H9 (cell line): ENCODE measurements at regions not wholly inside any gene's neighbourhood (a gene's known extent, or its start where the extent isn't known, plus 50 kb on each side); places are given as distances from the start of the nearest gene placed in this dataset.

ENCODE experiments used
- DNase-seq: peaks from one replicate; pipeline ENCODE4 v3.0.0-alpha.2; 2017
- H2AFZ ChIP-seq: one replicate; pipeline ENCODE4 v1.6.1; 2013; ENCODE audit warnings: mild to moderate bottlenecking, low read length, control low read depth, moderate library complexity
- H2AK5ac ChIP-seq: 2 replicates; pipeline ENCODE4 v1.6.1; 2013; ENCODE audit warnings: low read length, control low read depth, mixed read lengths; ENCODE audit not compliant: insufficient read length
- H2BK120ac ChIP-seq: one replicate; pipeline ENCODE4 v1.6.1; 2013; ENCODE audit warnings: low read depth, mild to moderate bottlenecking, low read length, control low read depth, inconsistent platforms; ENCODE audit not compliant: poor library complexity, severe bottlenecking
- H2BK12ac ChIP-seq: 2 replicates; pipeline ENCODE4 v1.6.1; 2013; ENCODE audit warnings: low read length, control low read depth, mixed read lengths, low read depth; ENCODE audit not compliant: insufficient read length
- H2BK15ac ChIP-seq: 2 replicates; pipeline ENCODE4 v1.6.1; 2013; ENCODE audit warnings: low read depth, low read length, control low read depth
- H2BK20ac ChIP-seq: one replicate; pipeline ENCODE4 v1.6.1; 2013; ENCODE audit warnings: low read depth, mild to moderate bottlenecking, low read length, control low read depth, inconsistent platforms; ENCODE audit not compliant: poor library complexity, severe bottlenecking
- H2BK5ac ChIP-seq: 2 replicates; pipeline ENCODE4 v1.6.1; 2013; ENCODE audit warnings: low read length, control low read depth, mixed read lengths; ENCODE audit not compliant: insufficient read length
- H3K14ac ChIP-seq: 2 replicates; pipeline ENCODE4 v1.6.1; 2013; ENCODE audit warnings: low read length, control low read depth; ENCODE audit not compliant: insufficient read depth
- H3K18ac ChIP-seq: 2 replicates; pipeline ENCODE4 v1.6.1; 2013; ENCODE audit warnings: low read depth, mild to moderate bottlenecking, mixed read lengths, low read length, control low read depth; ENCODE audit not compliant: insufficient read length
- H3K23ac ChIP-seq: 2 replicates; pipeline ENCODE4 v1.6.1; 2013; ENCODE audit warnings: low read length, control low read depth, mixed read lengths, low read depth; ENCODE audit not compliant: insufficient read length
- H3K23me2 ChIP-seq: 2 replicates; pipeline ENCODE4 v1.6.1; 2013; ENCODE audit warnings: low read depth, mild to moderate bottlenecking, mixed read lengths, low read length, control low read depth; ENCODE audit not compliant: insufficient read length, poor library complexity, severe bottlenecking
- H3K27ac ChIP-seq: 2 replicates; pipeline ENCODE4 v1.5.1; 2013; ENCODE audit warnings: low read length, control low read depth, mixed read lengths, low read depth; ENCODE audit not compliant: insufficient read length
- H3K27me3 ChIP-seq: 2 replicates; pipeline ENCODE4 v1.6.1; 2013; ENCODE audit warnings: low read length, control low read depth, inconsistent platforms; ENCODE audit not compliant: insufficient read depth
- H3K4ac ChIP-seq: 2 replicates; pipeline ENCODE4 v1.6.1; 2013; ENCODE audit warnings: low read depth, mild to moderate bottlenecking, control low read depth, inconsistent platforms, low read length, moderate library complexity
- H3K4me1 ChIP-seq: 2 replicates; pipeline ENCODE4 v1.6.1; 2013; ENCODE audit warnings: low read length, control low read depth, inconsistent platforms; ENCODE audit not compliant: insufficient read depth
- H3K4me2 ChIP-seq: 2 replicates; pipeline ENCODE4 v1.6.1; 2013; ENCODE audit warnings: low read length, control low read depth, mixed read lengths; ENCODE audit not compliant: insufficient read length, insufficient read depth
- H3K56ac ChIP-seq: 2 replicates; pipeline ENCODE4 v1.6.1; 2013; ENCODE audit warnings: low read depth, mild to moderate bottlenecking, mixed read lengths, low read length, control low read depth; ENCODE audit not compliant: insufficient read length
- H3K79me1 ChIP-seq: 2 replicates; pipeline ENCODE4 v1.6.1; 2013; ENCODE audit warnings: low read depth, mild to moderate bottlenecking, moderate library complexity, low read length, control low read depth, inconsistent platforms; ENCODE audit not compliant: insufficient read depth, poor library complexity, severe bottlenecking
- H3K79me2 ChIP-seq: 2 replicates; pipeline ENCODE4 v1.6.1; 2013; ENCODE audit warnings: low read length, control low read depth, inconsistent platforms; ENCODE audit not compliant: insufficient read depth
- H3K9ac ChIP-seq: 2 replicates; pipeline ENCODE4 v1.6.1; 2013; ENCODE audit warnings: low read length, control low read depth, mixed read lengths; ENCODE audit not compliant: insufficient read length; ENCODE audit errors: extremely low read depth
- H3K9me3 ChIP-seq: one replicate; pipeline ENCODE4 v1.6.1; 2013; ENCODE audit warnings: low read depth, low read length, inconsistent platforms; ENCODE audit not compliant: control insufficient read depth
- H3T11ph ChIP-seq: one replicate; pipeline ENCODE4 v1.6.1; 2013; ENCODE audit warnings: mild to moderate bottlenecking, low read length, control low read depth, inconsistent platforms
- H4K20me1 ChIP-seq: one replicate; pipeline ENCODE4 v1.6.1; 2013; ENCODE audit not compliant: control insufficient read depth, insufficient read length, insufficient read depth
- H4K5ac ChIP-seq: 2 replicates; pipeline ENCODE4 v1.6.1; 2013; ENCODE audit warnings: low read depth, mild to moderate bottlenecking, mixed read lengths, low read length, control low read depth; ENCODE audit not compliant: insufficient read length
- H4K8ac ChIP-seq: replicated peaks from 2 replicates; pipeline ENCODE4 v1.6.1; 2013; ENCODE audit warnings: low read length, control low read depth, mixed read lengths, low read depth; ENCODE audit not compliant: insufficient read length
- H4K91ac ChIP-seq: 2 replicates; pipeline ENCODE4 v1.6.1; 2013; ENCODE audit warnings: low read depth, mild to moderate bottlenecking, moderate library complexity, mixed read lengths, low read length, control low read depth; ENCODE audit not compliant: insufficient read length
- H3K27ac Mint-ChIP-seq, 3 experiments: 2 replicates in 2 of 3; 3 replicates in 1 of 3; pipeline ENCODE4 v1.8.0; 2020 to 2021; ENCODE audit warnings: mixed read lengths in 3 of 3, mild to moderate bottlenecking in 1 of 3, moderate library complexity in 1 of 3
- H3K27me3 Mint-ChIP-seq: 2 replicates; pipeline ENCODE4 v1.8.0; 2021; ENCODE audit warnings: low read depth, mild to moderate bottlenecking, moderate library complexity, mixed read lengths
- H3K36me3 Mint-ChIP-seq, 3 experiments: 2 replicates in 2 of 3; 3 replicates in 1 of 3; pipeline ENCODE4 v1.8.0; 2020 to 2021; ENCODE audit warnings: low read depth in 3 of 3, mixed read lengths in 3 of 3; ENCODE audit not compliant: insufficient read depth in 1 of 3
- H3K4me1 Mint-ChIP-seq, 2 experiments: 2 replicates each; pipeline ENCODE4 v1.8.0; 2020; ENCODE audit warnings: mixed read lengths in 2 of 2
- H3K4me3 Mint-ChIP-seq, 2 experiments: 2 replicates in 1 of 2; 3 replicates in 1 of 2; pipeline ENCODE4 v1.8.0; 2020 to 2021; ENCODE audit warnings: mild to moderate bottlenecking in 2 of 2, mixed read lengths in 2 of 2, moderate library complexity in 1 of 2
- H3K9me3 Mint-ChIP-seq, 2 experiments: 2 replicates in 1 of 2; 3 replicates in 1 of 2; pipeline ENCODE4 v1.8.0; 2020; ENCODE audit warnings: mild to moderate bottlenecking in 2 of 2, mixed read lengths in 2 of 2, moderate library complexity in 1 of 2
- WGBS: extraction: QIAGEN DNeasy Blood & Tissue Kit; methylation state at CpG from one replicate; pipeline ENCODE4 v1.1.7; 2013; ENCODE audit warnings: missing lambda C conversion rate, low lambda C conversion rate, mixed read lengths; ENCODE audit not compliant: insufficient read length; ENCODE audit errors: extremely low coverage; 5-methylcytosine and 5-hydroxymethylcytosine counted together
- TF ChIP-seq, protein P1 (sequence below): fragments of 200-600 bp; sonication (generic); conservative IDR thresholded peaks from 3 replicates; pipeline ENCODE4 v1.8.0; 2021; ENCODE audit warnings: antibody characterized with exemption, mild to moderate bottlenecking

DNA sequence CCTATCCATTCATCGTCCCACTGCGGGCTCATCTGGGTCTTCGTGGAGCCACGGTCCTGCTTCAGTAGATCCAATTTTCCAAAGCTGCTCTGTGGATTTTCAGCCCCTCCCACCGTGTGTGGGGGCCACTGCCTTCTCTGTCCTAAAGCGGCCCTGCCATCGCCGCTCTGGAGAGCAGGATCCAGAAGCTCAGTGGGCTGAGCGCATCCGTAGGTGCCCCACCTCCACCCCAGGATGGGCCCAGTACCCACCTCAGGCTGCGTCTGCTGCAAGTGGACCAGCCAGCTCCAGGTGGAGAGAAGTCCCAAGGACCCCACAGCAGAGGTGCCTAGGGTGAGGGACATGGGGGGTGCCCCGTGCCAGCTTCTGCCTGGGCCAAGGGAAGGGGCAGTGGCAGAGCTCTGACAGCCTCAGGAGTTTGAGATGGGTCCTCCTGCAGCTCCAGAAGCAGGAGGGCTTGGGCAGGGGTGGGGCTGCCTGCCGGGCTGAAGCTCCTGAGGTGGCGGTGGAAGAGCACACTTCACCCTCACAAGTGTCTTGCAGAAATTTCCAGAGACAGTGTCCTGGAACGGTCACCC, 148.1 kb upstream of the C14orf180 start:
- no peak overlapping the region for H4K91ac ChIP-seq
- H3K23ac ChIP-seq = no peak overlapping the region
- Mint-ChIP-seq H3K4me1 (peaks cover under 1 to 1% of the 10 kb centered on the region in 2 experiments; a peak in 3 of 4 replicates), H3K27ac (no peak overlapping the region), H3K4me3 (no peak overlapping the region), H3K9me3 (no peaks in the 10 kb centered on the region), H3K36me3 (no peaks in the 10 kb centered on the region), H3K27me3 (no peaks in the 10 kb centered on the region)
- TF ChIP-seq, protein P1, sequence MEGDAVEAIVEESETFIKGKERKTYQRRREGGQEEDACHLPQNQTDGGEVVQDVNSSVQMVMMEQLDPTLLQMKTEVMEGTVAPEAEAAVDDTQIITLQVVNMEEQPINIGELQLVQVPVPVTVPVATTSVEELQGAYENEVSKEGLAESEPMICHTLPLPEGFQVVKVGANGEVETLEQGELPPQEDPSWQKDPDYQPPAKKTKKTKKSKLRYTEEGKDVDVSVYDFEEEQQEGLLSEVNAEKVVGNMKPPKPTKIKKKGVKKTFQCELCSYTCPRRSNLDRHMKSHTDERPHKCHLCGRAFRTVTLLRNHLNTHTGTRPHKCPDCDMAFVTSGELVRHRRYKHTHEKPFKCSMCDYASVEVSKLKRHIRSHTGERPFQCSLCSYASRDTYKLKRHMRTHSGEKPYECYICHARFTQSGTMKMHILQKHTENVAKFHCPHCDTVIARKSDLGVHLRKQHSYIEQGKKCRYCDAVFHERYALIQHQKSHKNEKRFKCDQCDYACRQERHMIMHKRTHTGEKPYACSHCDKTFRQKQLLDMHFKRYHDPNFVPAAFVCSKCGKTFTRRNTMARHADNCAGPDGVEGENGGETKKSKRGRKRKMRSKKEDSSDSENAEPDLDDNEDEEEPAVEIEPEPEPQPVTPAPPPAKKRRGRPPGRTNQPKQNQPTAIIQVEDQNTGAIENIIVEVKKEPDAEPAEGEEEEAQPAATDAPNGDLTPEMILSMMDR = no peak
- no peak overlapping the region for H2BK20ac ChIP-seq
- no peak overlapping the region for H3K4me2 ChIP-seq
- H3K27ac ChIP-seq = no peak overlapping the region
- no peaks in the 10 kb centered on the region for H3K79me1 ChIP-seq
- no peaks in the 10 kb centered on the region for H3K23me2 ChIP-seq
- DNase-seq = no peak
- H3T11ph ChIP-seq = no peak overlapping the region
- no peak overlapping the region for H3K4ac ChIP-seq
- no peaks in the 10 kb centered on the region for H3K27me3 ChIP-seq
- no peak overlapping the region for H2AFZ ChIP-seq
- no peaks in the 10 kb centered on the region for H3K4me1 ChIP-seq
- H3K9me3 ChIP-seq = no peaks in the 10 kb centered on the region
- H3K56ac ChIP-seq = no peak overlapping the region
- no peak overlapping the region for H2BK120ac ChIP-seq
- no peak overlapping the region for H3K18ac ChIP-seq
- H2AK5ac ChIP-seq = no peak overlapping the region
- no peak overlapping the region for H2BK5ac ChIP-seq
- no peak overlapping the region for H4K8ac ChIP-seq
- no peaks in the 10 kb centered on the region for H3K79me2 ChIP-seq
- no peak overlapping the region for H2BK12ac ChIP-seq
- H3K9ac ChIP-seq = no peak overlapping the region
- no peaks in the 10 kb centered on the region for H4K20me1 ChIP-seq
- H2BK15ac ChIP-seq = no peak overlapping the region
- H4K5ac ChIP-seq = no peak overlapping the region
- no peak overlapping the region for H3K14ac ChIP-seq
- no CpG with 5 or more reads among the region's 15 CpGs for WGBS
